ENCODE measurements at regions not wholly inside any gene's neighbourhood (a gene's known extent, or its start where the extent isn't known, plus 50 kb on each side); places are given as distances from the start of the nearest gene placed in this dataset.

- Histone ChIP-seq H3K9me3 (no peaks in the 10 kb centered on the region), H3K4me3 (no peak overlapping the region), H3K27me3 (no peaks in the 10 kb centered on the region), H3K4me1 (no peaks in the 10 kb centered on the region), H3K36me3 (no peaks in the 10 kb centered on the region), H3K27ac (no peak overlapping the region)
- TF ChIP-seq POLR2AphosphoS5 (IDR thresholded peaks at IDR 0.05) (no peak), POLR2A (IDR thresholded peaks at IDR 0.05) (no peak), CTCF (IDR thresholded peaks at IDR 0.05) (no peak), EP300 (IDR thresholded peaks at IDR 0.05) (no peak)
- DNase-seq, result no peak
- intact Hi-C loops (cut with DNase I), result no loop called here
- 91 to 92% methylated on average over 7 of the region's 7 CpGs for WGBS, 2 donors
Observed at GRCh38 chr10:10765017-10765416, 252.7 kb upstream of the CELF2 start.

GRCh38 chr10:10772411-10772810, 245.3 kb upstream of the CELF2 start:
- DNase-seq, result no peak
- no peak for TF ChIP-seq POLR2A (IDR thresholded peaks at IDR 0.05)
- no peak for TF ChIP-seq CTCF (IDR thresholded peaks at IDR 0.05)
- no peak for TF ChIP-seq POLR2AphosphoS5 (IDR thresholded peaks at IDR 0.05)
- no peak for TF ChIP-seq EP300 (IDR thresholded peaks at IDR 0.05)
- WGBS, 2 donors, result 95% methylated on average over 3 of the region's 3 CpGs
- Histone ChIP-seq H3K9me3 (no peaks in the 10 kb centered on the region), H3K27ac (no peak overlapping the region), H3K4me3 (no peak overlapping the region), H3K36me3 (no peaks in the 10 kb centered on the region), H3K27me3 (no peaks in the 10 kb centered on the region), H3K4me1 (no peaks in the 10 kb centered on the region)
- intact Hi-C loops (cut with DNase I), result no loop called here

GRCh38 chr10:10772874-10773508, 244.7 kb upstream of the CELF2 start:
- H3K27me3 ChIP-seq, result no peaks in the 10 kb centered on the region
- H3K4me3 ChIP-seq, result no peak overlapping the region
- H3K36me3 ChIP-seq, result no peaks in the 10 kb centered on the region
- no peaks in the 10 kb centered on the region for H3K4me1 ChIP-seq
- intact Hi-C loops (cut with DNase I), result no loop called here
- no peak overlapping the region for H3K27ac ChIP-seq
- no peaks in the 10 kb centered on the region for H3K9me3 ChIP-seq
- TF ChIP-seq POLR2A (IDR thresholded peaks at IDR 0.05) (no peak), EP300 (IDR thresholded peaks at IDR 0.05) (no peak), POLR2AphosphoS5 (IDR thresholded peaks at IDR 0.05) (no peak), CTCF (IDR thresholded peaks at IDR 0.05) (no peak)
- no peak for DNase-seq
- 84 to 87% methylated on average over 6 of the region's 6 CpGs for WGBS, 2 donors

GRCh38 chr10:10774416-10774815, 243.3 kb upstream of the CELF2 start:
- no peak overlapping the region for H3K4me3 ChIP-seq
- no peak overlapping the region for H3K27ac ChIP-seq
- intact Hi-C loops (cut with DNase I), result no loop called here
- H3K9me3 ChIP-seq, result no peaks in the 10 kb centered on the region
- no peaks in the 10 kb centered on the region for H3K4me1 ChIP-seq
- DNase-seq, result no peak
- WGBS, 2 donors, result 96 to 97% methylated on average over 9 of the region's 9 CpGs
- no peak for TF ChIP-seq POLR2AphosphoS5 (IDR thresholded peaks at IDR 0.05)
- no peak for TF ChIP-seq POLR2A (IDR thresholded peaks at IDR 0.05)
- TF ChIP-seq CTCF (IDR thresholded peaks at IDR 0.05), result no peak
- no peak for TF ChIP-seq EP300 (IDR thresholded peaks at IDR 0.05)
- no peaks in the 10 kb centered on the region for H3K27me3 ChIP-seq
- H3K36me3 ChIP-seq, result no peaks in the 10 kb centered on the region

DNA sequence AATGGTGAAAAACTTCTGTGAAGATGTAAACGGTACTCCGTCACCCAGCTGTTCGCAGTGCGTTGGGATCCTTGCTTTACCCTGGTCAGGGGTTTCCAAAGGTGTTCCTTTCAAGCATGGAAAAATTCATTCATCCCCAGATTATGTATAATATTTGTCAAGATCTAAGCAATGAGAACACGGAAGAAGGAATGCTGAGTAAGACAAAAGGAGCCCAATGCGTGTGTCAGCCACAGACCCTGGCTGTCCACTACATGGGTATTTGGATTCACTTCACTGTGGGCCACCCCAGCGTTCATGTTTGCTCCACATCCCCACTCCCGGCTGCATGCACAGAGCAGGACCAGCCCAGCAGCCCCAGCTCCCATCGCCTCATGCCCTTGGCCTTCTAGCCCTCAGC, 241.3 kb upstream of the CELF2 start:
- Histone ChIP-seq H3K4me3 (no peak overlapping the region), H3K27ac (no peak overlapping the region), H3K36me3 (no peaks in the 10 kb centered on the region), H3K4me1 (no peaks in the 10 kb centered on the region), H3K9me3 (no peaks in the 10 kb centered on the region), H3K27me3 (no peaks in the 10 kb centered on the region)
- TF ChIP-seq EP300 (IDR thresholded peaks at IDR 0.05), result no peak
- no peak for TF ChIP-seq POLR2AphosphoS5 (IDR thresholded peaks at IDR 0.05)
- no peak for TF ChIP-seq CTCF (IDR thresholded peaks at IDR 0.05)
- TF ChIP-seq POLR2A (IDR thresholded peaks at IDR 0.05), result no peak
- intact Hi-C loops (cut with DNase I), result no loop called here
- 95 to 96% methylated on average over 9 of the region's 9 CpGs for WGBS, 2 donors
- DNase-seq, result no peak
